NCI-H187 treated with DMSO at 0.1 percent for 48 hours (cell line): ENCODE measurements at regions not wholly inside any gene's neighbourhood (a gene's known extent, or its start where the extent isn't known, plus 50 kb on each side); places are given as distances from the start of the nearest gene placed in this dataset.

Experiments used
- DNase-seq: peaks from one replicate; lab custom pipeline; 2025; lab: John Stamatoyannopoulos, UW

GRCh38 chr1:106568201-106568974 lies 488.1 kb upstream of the PRMT6 start:
- no peak for DNase-seq

- no peak for DNase-seq
Observed at GRCh38 chr1:106571109-106571508, 485.4 kb upstream of the PRMT6 start.

- DNase-seq, result no peak
Observed at GRCh38 chr1:106584107-106584506, 472.4 kb upstream of the PRMT6 start.

- no peak for DNase-seq
Observed at GRCh38 chr1:106584676-106585075, 471.8 kb upstream of the PRMT6 start.

- DNase-seq, result no peak
Observed at GRCh38 chr1:106600626-106601025, 455.8 kb upstream of the PRMT6 start.

GRCh38 chr1:106603616-106604015 lies 452.9 kb upstream of the PRMT6 start:
- DNase-seq, result no peak

GRCh38 chr1:106608841-106609240 lies 447.6 kb upstream of the PRMT6 start:
- DNase-seq, result no peak

GRCh38 chr1:106613068-106613467 lies 443.4 kb upstream of the PRMT6 start:
- DNase-seq, result no peak

GRCh38 chr1:106613861-106614260 lies 442.6 kb upstream of the PRMT6 start:
- DNase-seq, result no peak

GRCh38 chr1:106615473-106615872 lies 441.0 kb upstream of the PRMT6 start:
- no peak for DNase-seq

GRCh38 chr1:106619080-106619826 lies 437.2 kb upstream of the PRMT6 start:
- no peak for DNase-seq

GRCh38 chr1:106619827-106620134 lies 436.7 kb upstream of the PRMT6 start:
- DNase-seq, result no peak

- no peak for DNase-seq
Observed at GRCh38 chr1:106620521-106620954, 435.9 kb upstream of the PRMT6 start.

GRCh38 chr1:106621853-106622252 lies 434.6 kb upstream of the PRMT6 start:
- no peak for DNase-seq

- DNase-seq, result no peak
Observed at GRCh38 chr1:106637566-106637965, 418.9 kb upstream of the PRMT6 start.

GRCh38 chr1:106646261-106646784 lies 410.2 kb upstream of the PRMT6 start:
- DNase-seq, result no peak

- DNase-seq, result no peak
Observed at GRCh38 chr1:106646816-106647215, 409.7 kb upstream of the PRMT6 start.

- DNase-seq, result no peak
Observed at GRCh38 chr1:106651028-106651762, 405.3 kb upstream of the PRMT6 start.

GRCh38 chr1:106659490-106660244 lies 396.8 kb upstream of the PRMT6 start:
- DNase-seq, result no peak

GRCh38 chr1:106675558-106675957 lies 380.9 kb upstream of the PRMT6 start:
- no peak for DNase-seq

GRCh38 chr1:106676021-106676420 lies 380.5 kb upstream of the PRMT6 start:
- DNase-seq, result no peak

- no peak for DNase-seq
Observed at GRCh38 chr1:106677181-106677580, 379.3 kb upstream of the PRMT6 start.
